HEK293T (cell line): ENCODE measurements at regions not wholly inside any gene's neighbourhood (a gene's known extent, or its start where the extent isn't known, plus 50 kb on each side); places are given as distances from the start of the nearest gene placed in this dataset.
"Not testable (repeated sequence)": the region's sequence is repeated elsewhere in the genome, so short reads cannot be mapped to it uniquely, and the experiment has no call there.

Source experiments
- CTCF ChIA-PET: fragments of 350-600 bp; formaldehyde crosslinking; extraction: SDS; loops from one replicate; lab custom pipeline; 2021; ENCODE audit warnings: antibody characterized with exemption, inconsistent platforms; lab: Yijun Ruan, JAX
- POLR2A ChIA-PET: fragments of 350-600 bp; formaldehyde crosslinking; extraction: SDS; loops from one replicate; lab custom pipeline; 2020; ENCODE audit warnings: antibody characterized with exemption, inconsistent platforms; lab: Yijun Ruan, JAX
- DNase-seq: peaks from one replicate; pipeline ENCODE4 v3.0.0; 2012; ENCODE audit warnings: mixed read lengths; ENCODE audit errors: extremely low spot score
- ARNT ChIP-seq: fragments of 450-650 bp; IDR thresholded peaks from 2 replicates; pipeline ENCODE4 v1.6.1; 2017; ENCODE audit warnings: mild to moderate bottlenecking
- BHLHE40 ChIP-seq: fragments of 450-650 bp; IDR thresholded peaks from 2 replicates; pipeline ENCODE4 v1.6.1; 2016; ENCODE audit warnings: mild to moderate bottlenecking, moderate library complexity, borderline replicate concordance
- CTBP1 ChIP-seq: fragments of 450-650 bp; IDR thresholded peaks from 2 replicates; pipeline ENCODE4 v1.6.1; 2016; ENCODE audit warnings: borderline replicate concordance
- ELF4 ChIP-seq: fragments of 450-650 bp; IDR thresholded peaks from 2 replicates; pipeline ENCODE4 v1.6.1; 2017; ENCODE audit warnings: antibody characterized with exemption
- FOXA1 ChIP-seq: fragments of 450-650 bp; IDR thresholded peaks from 2 replicates; pipeline ENCODE4 v1.6.1; 2016; ENCODE audit warnings: mild to moderate bottlenecking
- FOXK2 ChIP-seq: fragments of 450-650 bp; IDR thresholded peaks from 2 replicates; pipeline ENCODE4 v1.6.1; 2016; ENCODE audit warnings: mild to moderate bottlenecking
- FOXM1 ChIP-seq: fragments of 450-650 bp; IDR thresholded peaks from 2 replicates; pipeline ENCODE4 v1.6.1; 2017; ENCODE audit warnings: mild to moderate bottlenecking, borderline replicate concordance
- HDGF ChIP-seq: fragments of 450-650 bp; IDR thresholded peaks from 2 replicates; pipeline ENCODE4 v1.6.1; 2017; ENCODE audit warnings: antibody characterized with exemption, borderline replicate concordance
- L3MBTL2 ChIP-seq: fragments of 450-650 bp; conservative IDR thresholded peaks from 2 replicates; pipeline ENCODE4 v1.6.1; 2016; ENCODE audit warnings: mild to moderate bottlenecking
- LEF1 ChIP-seq: fragments of 450-650 bp; IDR thresholded peaks from 2 replicates; pipeline ENCODE4 v1.6.1; 2017; ENCODE audit warnings: mild to moderate bottlenecking, borderline replicate concordance
- NFRKB ChIP-seq: fragments of 450-650 bp; IDR thresholded peaks from 2 replicates; pipeline ENCODE4 v1.6.1; 2016; ENCODE audit warnings: mild to moderate bottlenecking, moderate library complexity
- SP1 ChIP-seq: fragments of 450-650 bp; IDR thresholded peaks from 2 replicates; pipeline ENCODE4 v1.6.1; 2017
- SUZ12 ChIP-seq: fragments of 450-650 bp; IDR thresholded peaks from 2 replicates; pipeline ENCODE4 v1.6.1; 2016; ENCODE audit warnings: mild to moderate bottlenecking
- TARDBP ChIP-seq: fragments of 450-650 bp; IDR thresholded peaks from 2 replicates; pipeline ENCODE4 v1.6.1; 2016
- ZNF384 ChIP-seq: fragments of 450-650 bp; IDR thresholded peaks from 2 replicates; pipeline ENCODE4 v1.6.1; 2016
- TF ChIP-seq, protein P1 (sequence below): fragments of 450-650 bp; IDR thresholded peaks from 2 replicates; pipeline ENCODE4 v1.6.1; 2016

DNA sequence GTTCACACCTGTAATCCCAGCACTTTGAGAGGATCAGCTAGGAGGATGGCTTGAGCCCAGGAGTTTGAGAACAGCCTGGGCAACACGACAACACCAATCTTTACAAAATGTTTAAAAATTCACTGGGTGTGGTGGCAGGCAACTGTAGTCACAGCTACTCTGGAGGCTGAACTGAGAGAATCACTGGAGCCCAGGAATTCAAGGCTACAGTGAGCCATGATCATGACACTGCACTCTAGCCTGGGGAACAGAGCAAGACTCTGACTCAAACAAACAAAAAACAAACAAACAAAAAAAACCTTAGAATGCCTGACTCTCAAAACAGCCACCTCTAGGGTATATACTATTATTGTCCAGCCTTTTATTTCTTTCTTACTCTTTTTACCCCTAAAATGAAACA is 56.5 kb upstream of the PAPSS2 start:
- CTCF ChIA-PET = no interaction called here
- DNase-seq = no peak
- TF ChIP-seq FOXA1 (no peak), ZNF384 (no peak), FOXK2 (no peak), LEF1 (no peak), ELF4 (no peak), CTBP1 (no peak), TARDBP (no peak)
- TF ChIP-seq, protein P1, sequence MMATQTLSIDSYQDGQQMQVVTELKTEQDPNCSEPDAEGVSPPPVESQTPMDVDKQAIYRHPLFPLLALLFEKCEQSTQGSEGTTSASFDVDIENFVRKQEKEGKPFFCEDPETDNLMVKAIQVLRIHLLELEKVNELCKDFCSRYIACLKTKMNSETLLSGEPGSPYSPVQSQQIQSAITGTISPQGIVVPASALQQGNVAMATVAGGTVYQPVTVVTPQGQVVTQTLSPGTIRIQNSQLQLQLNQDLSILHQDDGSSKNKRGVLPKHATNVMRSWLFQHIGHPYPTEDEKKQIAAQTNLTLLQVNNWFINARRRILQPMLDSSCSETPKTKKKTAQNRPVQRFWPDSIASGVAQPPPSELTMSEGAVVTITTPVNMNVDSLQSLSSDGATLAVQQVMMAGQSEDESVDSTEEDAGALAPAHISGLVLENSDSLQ = no peak
- POLR2A ChIA-PET = no interaction called here

DNA sequence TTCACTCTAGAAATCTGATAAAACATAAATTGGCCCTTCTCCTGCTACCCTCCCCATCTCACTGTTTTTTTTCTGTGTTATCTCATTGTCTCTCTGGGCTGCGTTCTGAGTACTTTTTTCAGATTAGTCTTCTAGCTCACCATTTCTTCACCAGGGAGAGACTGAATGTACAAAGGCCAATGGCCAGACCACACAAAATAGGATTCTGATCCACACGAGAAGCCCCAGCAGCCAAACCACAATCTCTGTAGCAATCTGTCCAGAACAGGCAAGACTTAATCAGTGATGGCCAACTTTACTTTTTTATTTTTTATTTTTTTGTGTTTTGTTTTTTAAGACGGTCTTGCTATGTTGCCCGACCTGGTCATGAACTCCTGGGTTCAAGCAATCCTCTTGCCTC is 55.9 kb upstream of the PAPSS2 start:
- ChIA-PET POLR2A (no interaction called here), CTCF (no interaction called here)
- no peak for DNase-seq
- TF ChIP-seq NFRKB (no peak), FOXK2 (no peak), FOXA1 (no peak), TARDBP (no peak), L3MBTL2 (no peak), SP1 (no peak), HDGF (no peak), FOXM1 (no peak), CTBP1 (no peak), ZNF384 (no peak)
- TF ChIP-seq, protein P1 = no peak

DNA sequence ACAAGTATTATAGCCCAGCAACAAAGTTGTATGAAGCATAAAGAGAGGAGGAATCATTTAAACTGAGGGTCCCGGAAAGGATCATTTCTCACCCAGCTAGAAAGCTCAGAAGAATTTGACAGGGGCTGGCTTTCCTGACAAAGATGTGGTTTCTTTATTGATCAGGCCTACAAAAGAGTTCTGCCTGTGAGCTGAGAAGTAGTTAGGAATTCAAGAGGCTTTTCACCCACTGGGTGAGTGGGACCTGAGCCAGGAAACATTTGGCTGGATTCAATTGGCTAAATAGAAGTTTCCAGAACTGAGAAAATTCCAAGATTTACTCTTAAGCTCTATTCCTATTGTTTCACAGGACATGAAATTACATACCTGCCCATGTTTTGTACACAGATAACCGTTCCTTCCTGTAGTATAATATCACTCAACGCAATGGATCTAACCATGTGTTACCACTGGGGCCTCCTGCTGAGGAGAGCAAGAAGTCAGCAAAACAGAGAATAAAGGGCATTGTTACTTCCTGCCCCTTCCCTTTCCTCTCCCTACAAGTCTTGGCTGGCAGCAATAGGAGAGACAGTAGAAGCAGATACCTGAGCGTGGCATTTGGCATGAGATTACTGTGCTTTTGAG is 53.9 kb upstream of the PAPSS2 start:
- no peak for TF ChIP-seq SUZ12
- DNase-seq = no peak
- ChIA-PET CTCF (interaction anchor here (0.6 kb wide), 1 partner anchor 14 kb away, joined by 3 read pairs; no protein-coding TSS in a partner anchor), POLR2A (no interaction called here)

DNA sequence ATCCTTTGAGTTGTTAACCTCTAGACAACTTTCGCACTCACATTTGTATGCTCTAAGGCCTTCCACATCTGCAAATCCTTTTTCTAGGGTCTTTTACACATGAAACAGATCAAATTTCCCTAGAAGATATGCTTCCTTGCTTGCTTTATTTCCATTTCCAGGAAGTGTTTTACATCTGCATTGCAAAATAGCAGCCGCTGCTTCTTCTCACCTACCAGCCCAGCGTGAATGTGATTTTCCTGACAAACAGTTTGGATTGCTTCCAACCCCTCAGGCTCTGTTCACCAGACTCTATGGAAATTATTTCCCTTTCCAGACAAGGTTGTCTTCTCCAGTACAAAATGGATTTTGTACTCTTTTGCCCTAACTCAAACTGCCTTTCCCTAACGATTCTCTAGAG is 50.9 kb upstream of the PAPSS2 start:
- TF ChIP-seq ARNT (no peak), NFRKB (no peak), ELF4 (no peak), FOXA1 (no peak), ZNF384 (no peak), FOXM1 (no peak), HDGF (no peak), L3MBTL2 (no peak), BHLHE40 (no peak), LEF1 (no peak), FOXK2 (no peak), CTBP1 (no peak), SUZ12 (no peak)
- CTCF ChIA-PET = no interaction called here
- DNase-seq = no peak
- POLR2A ChIA-PET = no interaction called here

DNA sequence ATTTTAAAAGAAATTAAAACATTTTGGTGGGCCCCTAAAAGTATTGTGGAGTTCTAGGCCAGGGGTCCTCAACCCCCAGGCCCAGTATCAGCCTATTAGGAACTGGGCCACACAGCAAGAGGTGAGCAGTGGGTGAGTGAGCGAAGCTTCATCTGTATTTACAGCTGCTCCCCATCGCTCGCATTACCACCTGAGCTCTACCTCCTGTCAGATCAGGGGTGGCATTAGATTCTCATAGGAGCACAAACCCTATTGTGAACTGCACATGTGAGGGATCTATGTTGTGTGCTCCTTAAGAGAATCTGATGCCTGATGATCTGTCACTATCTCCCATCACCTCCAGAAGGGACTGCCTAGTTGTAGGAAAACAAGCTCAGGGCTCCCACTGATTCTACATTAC is 50.1 kb upstream of the PAPSS2 start:
- CTCF ChIA-PET, DNase-seq, POLR2A ChIA-PET: not testable (repeated sequence)
